ENCODE measurements at regions not wholly inside any gene's neighbourhood (a gene's known extent, or its start where the extent isn't known, plus 50 kb on each side); places are given as distances from the start of the nearest gene placed in this dataset.

- H3K36me3 ChIP-seq (ENCODE audit: control insufficient read depth, insufficient read depth, low read length) = no peaks in the 10 kb centered on the region
- no peak overlapping the region for H3K4me3 ChIP-seq (ENCODE audit: low read depth, low read length)
- no peaks in the 10 kb centered on the region for H3K27me3 ChIP-seq (ENCODE audit: control insufficient read depth, insufficient read depth, low read length)
- TF ChIP-seq CTCF (IDR thresholded peaks at IDR 0.05; ENCODE audit: insufficient read depth, low read length, poor library complexity, severe bottlenecking) = no peak
- DNase-seq (ENCODE audit: low read depth) = no peak
Observed at GRCh38 chr10:131698986-131699385, 201.8 kb upstream of the PPP2R2D start.

GRCh38 chr10:131700032-131700431 is 200.8 kb upstream of the PPP2R2D start:
- no peaks in the 10 kb centered on the region for H3K36me3 ChIP-seq (ENCODE audit: control insufficient read depth, insufficient read depth, low read length)
- DNase-seq (ENCODE audit: low read depth) = no peak
- TF ChIP-seq CTCF (IDR thresholded peaks at IDR 0.05; ENCODE audit: insufficient read depth, low read length, poor library complexity, severe bottlenecking) = no peak
- no peaks in the 10 kb centered on the region for H3K27me3 ChIP-seq (ENCODE audit: control insufficient read depth, insufficient read depth, low read length)
- no peak overlapping the region for H3K4me3 ChIP-seq (ENCODE audit: low read depth, low read length)

- no peaks in the 10 kb centered on the region for H3K36me3 ChIP-seq (ENCODE audit: control insufficient read depth, insufficient read depth, low read length)
- TF ChIP-seq CTCF (IDR thresholded peaks at IDR 0.05; ENCODE audit: insufficient read depth, low read length, poor library complexity, severe bottlenecking) = no peak
- no peak overlapping the region for H3K4me3 ChIP-seq (ENCODE audit: low read depth, low read length)
- no peaks in the 10 kb centered on the region for H3K27me3 ChIP-seq (ENCODE audit: control insufficient read depth, insufficient read depth, low read length)
- DNase-seq (ENCODE audit: low read depth) = no peak
Observed at GRCh38 chr10:131700506-131700905, 200.3 kb upstream of the PPP2R2D start.

GRCh38 chr10:131701131-131701947 is 199.5 kb upstream of the PPP2R2D start:
- Histone ChIP-seq H3K4me3 (ENCODE audit: low read depth, low read length) (no peak overlapping the region), H3K27me3 (ENCODE audit: control insufficient read depth, insufficient read depth, low read length) (no peaks in the 10 kb centered on the region), H3K36me3 (ENCODE audit: control insufficient read depth, insufficient read depth, low read length) (no peaks in the 10 kb centered on the region)
- DNase-seq (ENCODE audit: low read depth) = no peak
- TF ChIP-seq CTCF (IDR thresholded peaks at IDR 0.05; ENCODE audit: insufficient read depth, low read length, poor library complexity, severe bottlenecking) = no peak

- DNase-seq (ENCODE audit: low read depth) = no peak
- TF ChIP-seq CTCF (IDR thresholded peaks at IDR 0.05; ENCODE audit: insufficient read depth, low read length, poor library complexity, severe bottlenecking) = no peak
- Histone ChIP-seq H3K27me3 (ENCODE audit: control insufficient read depth, insufficient read depth, low read length) (no peaks in the 10 kb centered on the region), H3K4me3 (ENCODE audit: low read depth, low read length) (no peak overlapping the region), H3K36me3 (ENCODE audit: control insufficient read depth, insufficient read depth, low read length) (no peaks in the 10 kb centered on the region)
Observed at GRCh38 chr10:131702531-131703356, 198.1 kb upstream of the PPP2R2D start.

Data from kidney epithelial cell (primary cell).